IMR-90 (cell line): ENCODE measurements at regions not wholly inside any gene's neighbourhood (a gene's known extent, or its start where the extent isn't known, plus 50 kb on each side); places are given as distances from the start of the nearest gene placed in this dataset.

Source experiments
- ATAC-seq: fragments of 200-7000 bp; cut with Tn5 transposase; 2 replicates; pipeline ENCODE4 v1.9.1; 2020; ENCODE audit warnings: low read depth, mild to moderate bottlenecking, moderate library complexity
- BruUV-seq: library from RNA; stranded (reverse); fragments of 400-500 nt; replicated peaks from 2 replicates; lab custom pipeline; 2021; lab: Mats Ljungman, UMichigan
- CTCF ChIA-PET: fragments of 300-600 bp; formaldehyde crosslinking; extraction: SDS; loops from one replicate; lab custom pipeline; 2021; ENCODE audit warnings: antibody characterized with exemption; lab: Yijun Ruan, JAX
- POLR2A ChIA-PET: fragments of 300-600 bp; sonication (Branson Sonifier 250); formaldehyde crosslinking; loops from one replicate; lab custom pipeline; 2022; ENCODE audit warnings: antibody characterized with exemption; ENCODE audit not compliant: unreplicated experiment; lab: Charles Lee
- DNase-seq: peaks from one replicate; pipeline ENCODE4 v3.0.0; 2013
- H2AFZ ChIP-seq: replicated peaks from 2 replicates; pipeline ENCODE3; 2013; ENCODE audit warnings: low read length, mild to moderate bottlenecking; ENCODE audit not compliant: poor library complexity
- H2AK5ac ChIP-seq: 2 replicates; pipeline ENCODE4 v1.6.1; 2013; ENCODE audit warnings: low read depth, low read length, inconsistent platforms
- H2AK9ac ChIP-seq: replicated peaks from 2 replicates; pipeline ENCODE3; 2013; ENCODE audit warnings: mild to moderate bottlenecking, low read depth, low read length, moderate library complexity; ENCODE audit not compliant: poor library complexity
- H2BK120ac ChIP-seq: 2 replicates; pipeline ENCODE4 v1.6.1; 2013; ENCODE audit warnings: low read depth, low read length, inconsistent platforms
- H2BK15ac ChIP-seq: 3 replicates; pipeline ENCODE4 v1.6.1; 2013; ENCODE audit warnings: low read depth, low read length, inconsistent platforms
- H2BK20ac ChIP-seq: 2 replicates; pipeline ENCODE4 v1.6.1; 2013; ENCODE audit warnings: low read depth, mild to moderate bottlenecking, inconsistent platforms, low read length, moderate library complexity
- H2BK5ac ChIP-seq: 2 replicates; pipeline ENCODE4 v1.6.1; 2013; ENCODE audit warnings: mild to moderate bottlenecking, low read depth, low read length, inconsistent platforms; ENCODE audit not compliant: poor library complexity, severe bottlenecking
- H3K14ac ChIP-seq: replicated peaks from 2 replicates; pipeline ENCODE4 v1.6.1; 2013; ENCODE audit warnings: low read depth, low read length, inconsistent platforms
- H3K18ac ChIP-seq: 2 replicates; pipeline ENCODE4 v1.6.1; 2013; ENCODE audit warnings: low read depth, low read length, control low read depth
- H3K23ac ChIP-seq: 2 replicates; pipeline ENCODE4 v1.6.1; 2013; ENCODE audit warnings: low read depth, low read length, inconsistent platforms
- H3K27ac ChIP-seq: 2 replicates; pipeline ENCODE4 v1.5.1; 2013; ENCODE audit warnings: mild to moderate bottlenecking, control low read depth, low read length; ENCODE audit not compliant: insufficient read depth
- H3K27me3 ChIP-seq: 2 replicates; pipeline ENCODE4 v1.6.1; 2013; ENCODE audit warnings: low read length; ENCODE audit not compliant: control insufficient read depth, insufficient read depth
- H3K36me3 ChIP-seq: 2 replicates; pipeline ENCODE4 v1.6.1; 2013; ENCODE audit warnings: low read length, mixed read lengths; ENCODE audit not compliant: control insufficient read depth, insufficient read depth
- H3K4ac ChIP-seq: 2 replicates; pipeline ENCODE4 v1.6.1; 2013; ENCODE audit warnings: low read depth, low read length, inconsistent platforms
- H3K4me1 ChIP-seq: 2 replicates; pipeline ENCODE4 v1.6.1; 2013; ENCODE audit warnings: low read length, mixed read lengths; ENCODE audit not compliant: control insufficient read depth, insufficient read depth
- H3K4me2 ChIP-seq: 2 replicates; pipeline ENCODE4 v1.6.1; 2013; ENCODE audit warnings: low read depth, mild to moderate bottlenecking, control low read depth, low read length, moderate library complexity
- H3K4me3 ChIP-seq: 2 replicates; pipeline ENCODE4 v1.5.1; 2013; ENCODE audit warnings: low read depth, mild to moderate bottlenecking, control low read depth, low read length, moderate library complexity; ENCODE audit not compliant: insufficient read depth
- H3K56ac ChIP-seq: 2 replicates; pipeline ENCODE4 v1.6.1; 2013; ENCODE audit warnings: low read length, inconsistent platforms; ENCODE audit not compliant: insufficient read depth; ENCODE audit errors: extremely low read depth
- H3K79me1 ChIP-seq, 2 experiments: 2 replicates each; pipeline ENCODE4 v1.6.1; 2013; ENCODE audit warnings: low read length in 2 of 2, inconsistent platforms in 1 of 2, low read depth in 1 of 2
- H3K9ac ChIP-seq: 2 replicates; pipeline ENCODE4 v1.6.1; 2013; ENCODE audit warnings: low read depth, low read length, control low read depth
- H3K9me1 ChIP-seq: 2 replicates; pipeline ENCODE4 v1.6.1; 2013; ENCODE audit warnings: low read length, inconsistent platforms; ENCODE audit not compliant: insufficient read depth
- H3K9me3 ChIP-seq: 2 replicates; pipeline ENCODE4 v1.6.1; 2013; ENCODE audit warnings: low read length; ENCODE audit not compliant: control insufficient read depth, insufficient read depth
- H4K20me1 ChIP-seq: 2 replicates; pipeline ENCODE4 v1.6.1; 2013; ENCODE audit warnings: low read length, inconsistent platforms; ENCODE audit not compliant: insufficient read depth
- H4K5ac ChIP-seq: 2 replicates; pipeline ENCODE4 v1.6.1; 2013; ENCODE audit warnings: mild to moderate bottlenecking, low read depth, low read length, control low read depth
- H4K8ac ChIP-seq, 2 experiments: 2 replicates each; pipeline ENCODE4 v1.6.1; 2013; ENCODE audit warnings: low read depth in 2 of 2, low read length in 2 of 2, control low read depth in 1 of 2, inconsistent platforms in 1 of 2
- H4K91ac ChIP-seq: 2 replicates; pipeline ENCODE4 v1.6.1; 2013; ENCODE audit warnings: low read depth, low read length, inconsistent platforms; ENCODE audit not compliant: insufficient read depth
- BHLHE40 ChIP-seq: fragments of 150-350 bp; IDR thresholded peaks from 2 replicates; pipeline ENCODE4 v1.6.1; 2016; ENCODE audit warnings: mild to moderate bottlenecking, low read depth, low read length
- CEBPB ChIP-seq: IDR thresholded peaks from 2 replicates; pipeline ENCODE4 v1.6.1; 2012; ENCODE audit warnings: low read depth, low read length, improper control_type of control experiment
- CHD1 ChIP-seq: IDR thresholded peaks from 2 replicates; pipeline ENCODE4 v1.6.1; 2012; ENCODE audit warnings: low read depth, low read length, improper control_type of control experiment
- FOS ChIP-seq: fragments of 150-350 bp; IDR thresholded peaks from 2 replicates; pipeline ENCODE4 v1.6.1; 2016; ENCODE audit warnings: low read depth, low read length
- MAFK ChIP-seq: IDR thresholded peaks from 2 replicates; pipeline ENCODE4 v1.6.1; 2012; ENCODE audit warnings: low read depth, low read length, improper control_type of control experiment
- MAZ ChIP-seq: IDR thresholded peaks from 2 replicates; pipeline ENCODE4 v1.6.1; 2012; ENCODE audit warnings: low read depth, mild to moderate bottlenecking, low read length, improper control_type of control experiment, moderate library complexity, borderline replicate concordance
- MXI1 ChIP-seq: IDR thresholded peaks from 2 replicates; pipeline ENCODE4 v1.6.1; 2012; ENCODE audit warnings: low read depth, mild to moderate bottlenecking, low read length, moderate library complexity, borderline replicate concordance
- NFE2L2 ChIP-seq: fragments of 150-350 bp; IDR thresholded peaks from 2 replicates; pipeline ENCODE4 v1.6.1; 2016; ENCODE audit warnings: low read depth, mild to moderate bottlenecking, low read length
- POLR2A ChIP-seq: IDR thresholded peaks from 2 replicates; pipeline ENCODE4 v1.6.1; 2012; ENCODE audit warnings: mild to moderate bottlenecking, low read depth, low read length
- RAD21 ChIP-seq: IDR thresholded peaks from 2 replicates; pipeline ENCODE4 v1.6.1; 2012; ENCODE audit warnings: low read length, improper control_type of control experiment
- RCOR1 ChIP-seq: IDR thresholded peaks from 2 replicates; pipeline ENCODE4 v1.6.1; 2012; ENCODE audit warnings: mild to moderate bottlenecking, low read length, improper control_type of control experiment; ENCODE audit not compliant: insufficient replicate concordance
- RFX5 ChIP-seq: IDR thresholded peaks from 2 replicates; pipeline ENCODE4 v1.8.0; 2012; ENCODE audit warnings: low read depth, mild to moderate bottlenecking, low read length, moderate library complexity
- SMC3 ChIP-seq: fragments of 150-350 bp; IDR thresholded peaks from 2 replicates; pipeline ENCODE4 v1.6.1; 2016; ENCODE audit warnings: low read depth, mild to moderate bottlenecking, antibody characterized with exemption, low read length, moderate library complexity
- WGBS, 2 experiments: methylation state at CpG; one replicate each; pipeline versions ENCODE4 v1.1.5 to v1.1.7; 2013; ENCODE audit warnings: missing lambda C conversion rate in 2 of 2; ENCODE audit not compliant: insufficient read length in 1 of 2; ENCODE audit errors: extremely low coverage in 2 of 2; 5-methylcytosine and 5-hydroxymethylcytosine counted together
- dilution Hi-C: fragments of 300-500 bp; cut with HindIII; formaldehyde crosslinking; loops from one replicate; pipeline ENCODE4 v1.14.3; 2018; ENCODE audit warnings: low sequenced_read_pairs; ENCODE audit not compliant: unreplicated experiment
- in situ Hi-C: fragments of 300-500 bp; cut with MboI; formaldehyde crosslinking; loops from 3 replicates; pipeline ENCODE4 v1.14.3; 2019; ENCODE audit warnings: low sequenced_read_pairs, inconsistent platforms, mixed read lengths
- intact Hi-C: fragments of 100-400 bp; cut with micrococcal nuclease; formaldehyde crosslinking; loops from 2 replicates; pipeline ENCODE4 v1.10.0; 2022
- TF ChIP-seq, protein P1 (sequence below): fragments of 150-350 bp; IDR thresholded peaks from 2 replicates; pipeline ENCODE4 v1.6.1; 2017; ENCODE audit warnings: mild to moderate bottlenecking, antibody characterized with exemption, low read length, low read depth
- TF ChIP-seq, protein P2 (sequence below): fragments of 150-350 bp; IDR thresholded peaks from 2 replicates; pipeline ENCODE4 v1.6.1; 2016; ENCODE audit warnings: low read depth, mild to moderate bottlenecking, low read length, moderate library complexity, borderline replicate concordance
- TF ChIP-seq, protein P3 (sequence below): conservative IDR thresholded peaks from 2 replicates; pipeline ENCODE4 v1.5.1; 2012; ENCODE audit warnings: mild to moderate bottlenecking, low read depth, low read length, improper control_type of control experiment

DNA sequence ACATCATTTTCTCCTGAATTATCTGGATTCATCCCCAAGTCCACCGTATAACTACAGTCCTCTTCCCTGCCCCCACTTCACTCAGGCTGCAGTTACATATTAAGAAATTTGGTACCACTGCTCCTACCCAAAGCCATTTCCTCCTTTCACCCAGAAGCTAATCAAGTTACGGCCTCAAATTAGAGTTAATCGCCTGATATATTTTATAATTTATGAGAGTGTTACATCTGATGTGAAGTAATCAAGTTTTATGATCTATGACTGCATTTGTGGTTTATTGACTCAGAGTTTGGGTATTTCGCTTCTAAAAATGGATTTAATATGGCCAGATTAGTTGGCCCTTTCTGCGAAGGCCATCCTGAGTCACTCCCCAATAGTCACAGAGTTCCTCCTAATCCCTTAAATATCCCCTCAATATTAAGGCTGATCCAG is 223.6 kb upstream of the KIF2A start:
- no peak overlapping the region for H3K14ac ChIP-seq
- H2AK5ac ChIP-seq, result no peak overlapping the region
- WGBS, 2 experiments, result 20% methylated on average over 1 of the region's 5 CpGs; no CpG with 5 or more reads in 1 of the 2 experiments
- ChIA-PET CTCF (no interaction called here), POLR2A (no interaction called here)
- no peaks in the 10 kb centered on the region for H3K9me3 ChIP-seq
- H2BK120ac ChIP-seq, result no peak overlapping the region
- H4K8ac ChIP-seq, result no peak overlapping the region
- H4K91ac ChIP-seq, result no peak overlapping the region
- H3K9ac ChIP-seq, result no peak overlapping the region
- no peak overlapping the region for H2BK5ac ChIP-seq
- intact Hi-C loops (no loop called here), in situ Hi-C loops (no loop called here), dilution Hi-C loops (no loop called here)
- H3K4me2 ChIP-seq, result no peak overlapping the region
- H3K4ac ChIP-seq, result no peak overlapping the region
- no peaks in the 10 kb centered on the region for H3K9me1 ChIP-seq
- H4K5ac ChIP-seq, result no peak overlapping the region
- H3K27ac ChIP-seq, result no peak overlapping the region
- no peak overlapping the region for H3K18ac ChIP-seq
- no peaks in the 10 kb centered on the region for H3K36me3 ChIP-seq
- H3K56ac ChIP-seq, result no peak overlapping the region
- H3K23ac ChIP-seq, result no peak overlapping the region
- H4K20me1 ChIP-seq, result no peaks in the 10 kb centered on the region
- no peak overlapping the region for H2AFZ ChIP-seq
- H3K79me1 ChIP-seq, result no peaks in the 10 kb centered on the region
- no peak overlapping the region for H3K4me3 ChIP-seq
- DNase-seq (peak; percentile 16), ATAC-seq (no peak)
- TF ChIP-seq RCOR1 (no peak), POLR2A (no peak), MAZ (no peak), NFE2L2 (no peak), MXI1 (no peak), CHD1 (no peak), RAD21 (no peak), FOS (no peak), RFX5 (no peak), CEBPB (no peak), BHLHE40 (no peak), SMC3 (no peak), MAFK (no peak)
- TF ChIP-seq, protein P1, sequence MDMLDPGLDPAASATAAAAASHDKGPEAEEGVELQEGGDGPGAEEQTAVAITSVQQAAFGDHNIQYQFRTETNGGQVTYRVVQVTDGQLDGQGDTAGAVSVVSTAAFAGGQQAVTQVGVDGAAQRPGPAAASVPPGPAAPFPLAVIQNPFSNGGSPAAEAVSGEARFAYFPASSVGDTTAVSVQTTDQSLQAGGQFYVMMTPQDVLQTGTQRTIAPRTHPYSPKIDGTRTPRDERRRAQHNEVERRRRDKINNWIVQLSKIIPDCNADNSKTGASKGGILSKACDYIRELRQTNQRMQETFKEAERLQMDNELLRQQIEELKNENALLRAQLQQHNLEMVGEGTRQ, result no peak
- TF ChIP-seq, protein P2, sequence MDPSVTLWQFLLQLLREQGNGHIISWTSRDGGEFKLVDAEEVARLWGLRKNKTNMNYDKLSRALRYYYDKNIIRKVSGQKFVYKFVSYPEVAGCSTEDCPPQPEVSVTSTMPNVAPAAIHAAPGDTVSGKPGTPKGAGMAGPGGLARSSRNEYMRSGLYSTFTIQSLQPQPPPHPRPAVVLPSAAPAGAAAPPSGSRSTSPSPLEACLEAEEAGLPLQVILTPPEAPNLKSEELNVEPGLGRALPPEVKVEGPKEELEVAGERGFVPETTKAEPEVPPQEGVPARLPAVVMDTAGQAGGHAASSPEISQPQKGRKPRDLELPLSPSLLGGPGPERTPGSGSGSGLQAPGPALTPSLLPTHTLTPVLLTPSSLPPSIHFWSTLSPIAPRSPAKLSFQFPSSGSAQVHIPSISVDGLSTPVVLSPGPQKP, result no peak
- TF ChIP-seq, protein P3, sequence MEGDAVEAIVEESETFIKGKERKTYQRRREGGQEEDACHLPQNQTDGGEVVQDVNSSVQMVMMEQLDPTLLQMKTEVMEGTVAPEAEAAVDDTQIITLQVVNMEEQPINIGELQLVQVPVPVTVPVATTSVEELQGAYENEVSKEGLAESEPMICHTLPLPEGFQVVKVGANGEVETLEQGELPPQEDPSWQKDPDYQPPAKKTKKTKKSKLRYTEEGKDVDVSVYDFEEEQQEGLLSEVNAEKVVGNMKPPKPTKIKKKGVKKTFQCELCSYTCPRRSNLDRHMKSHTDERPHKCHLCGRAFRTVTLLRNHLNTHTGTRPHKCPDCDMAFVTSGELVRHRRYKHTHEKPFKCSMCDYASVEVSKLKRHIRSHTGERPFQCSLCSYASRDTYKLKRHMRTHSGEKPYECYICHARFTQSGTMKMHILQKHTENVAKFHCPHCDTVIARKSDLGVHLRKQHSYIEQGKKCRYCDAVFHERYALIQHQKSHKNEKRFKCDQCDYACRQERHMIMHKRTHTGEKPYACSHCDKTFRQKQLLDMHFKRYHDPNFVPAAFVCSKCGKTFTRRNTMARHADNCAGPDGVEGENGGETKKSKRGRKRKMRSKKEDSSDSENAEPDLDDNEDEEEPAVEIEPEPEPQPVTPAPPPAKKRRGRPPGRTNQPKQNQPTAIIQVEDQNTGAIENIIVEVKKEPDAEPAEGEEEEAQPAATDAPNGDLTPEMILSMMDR, result no peak
- no peaks in the 10 kb centered on the region for H3K27me3 ChIP-seq
- no peaks in the 10 kb centered on the region for H3K4me1 ChIP-seq
- no peak overlapping the region for H2AK9ac ChIP-seq
- no peak overlapping the region for H2BK15ac ChIP-seq
- no peak overlapping the region for H2BK20ac ChIP-seq
- no TSS peak for BruUV-seq
